ENCODE measurements at regions not wholly inside any gene's neighbourhood (a gene's known extent, or its start where the extent isn't known, plus 50 kb on each side); places are given as distances from the start of the nearest gene placed in this dataset.
"Not testable (repeated sequence)": the region's sequence is repeated elsewhere in the genome, so short reads cannot be mapped to it uniquely, and the experiment has no call there.

GRCh38 chr7:50856806-50857205, 74.1 kb upstream of the GRB10 start:
- ATAC-seq, result no peak
- no peak overlapping the region for H3K27ac Mint-ChIP-seq
- DNase-seq (ENCODE audit: low spot score), result no peak
- H3K9me3 Mint-ChIP-seq, result no peaks in the 10 kb centered on the region
- no peaks in the 10 kb centered on the region for H3K36me3 Mint-ChIP-seq
- no peaks in the 10 kb centered on the region for H3K4me1 Mint-ChIP-seq (ENCODE audit: low read depth in 2 of 2)
- H3K4me3 Mint-ChIP-seq, result no peak overlapping the region
- peaks cover 0 to 2% of the 10 kb centered on the region in 2 donors for H3K27me3 Mint-ChIP-seq

GRCh38 chr7:50856231-50856630, 73.5 kb upstream of the GRB10 start:
- H3K36me3 Mint-ChIP-seq, result no peaks in the 10 kb centered on the region

GRCh38 chr7:50855526-50855925, 72.8 kb upstream of the GRB10 start:
- Mint-ChIP-seq H3K4me3 (no peak overlapping the region), H3K9me3 (no peaks in the 10 kb centered on the region), H3K27ac (no peak overlapping the region), H3K27me3 (peaks cover 0 to under 1% of the 10 kb centered on the region in 2 donors), H3K36me3 (no peaks in the 10 kb centered on the region), H3K4me1 (ENCODE audit: low read depth in 2 of 2) (no peaks in the 10 kb centered on the region)
- ATAC-seq (no peak), DNase-seq (ENCODE audit: low spot score) (no peak)

More at GRCh38 chr7:50856231-50856630, 73.5 kb upstream of the GRB10 start:
- no peak for ATAC-seq
- no peaks in the 10 kb centered on the region for H3K4me1 Mint-ChIP-seq (ENCODE audit: low read depth in 2 of 2)
- no peak overlapping the region for H3K27ac Mint-ChIP-seq
- DNase-seq (ENCODE audit: low spot score), result no peak
- H3K9me3 Mint-ChIP-seq, result no peaks in the 10 kb centered on the region
- no peak overlapping the region for H3K4me3 Mint-ChIP-seq
- peaks cover 0 to 2% of the 10 kb centered on the region in 2 donors for H3K27me3 Mint-ChIP-seq

GRCh38 chr7:50854831-50855230, 72.1 kb upstream of the GRB10 start:
- DNase-seq (ENCODE audit: low spot score) (no peak), ATAC-seq (no peak)
- no peaks in the 10 kb centered on the region for H3K9me3 Mint-ChIP-seq
- no peak overlapping the region for H3K27ac Mint-ChIP-seq
- no peaks in the 10 kb centered on the region for H3K4me1 Mint-ChIP-seq (ENCODE audit: low read depth in 2 of 2)
- H3K36me3 Mint-ChIP-seq, result no peaks in the 10 kb centered on the region
- H3K27me3 Mint-ChIP-seq, result peaks cover 4 to 5% of the 10 kb centered on the region in 2 donors
- H3K4me3 Mint-ChIP-seq, result no peak overlapping the region

GRCh38 chr7:50854247-50854646, 71.6 kb upstream of the GRB10 start:
- Mint-ChIP-seq H3K4me3 (no peak overlapping the region), H3K27ac (no peak overlapping the region), H3K9me3 (no peaks in the 10 kb centered on the region), H3K27me3 (peaks cover 10% of the 10 kb centered on the region in 2 donors), H3K4me1 (ENCODE audit: low read depth in 2 of 2) (no peaks in the 10 kb centered on the region), H3K36me3 (no peaks in the 10 kb centered on the region)
- DNase-seq (ENCODE audit: low spot score) (no peak), ATAC-seq (peak in 1 of 2 donors; percentile 6)

- no peak for DNase-seq (ENCODE audit: low spot score)
- Mint-ChIP-seq H3K9me3 (no peaks in the 10 kb centered on the region), H3K36me3 (no peaks in the 10 kb centered on the region), H3K27ac (no peak overlapping the region), H3K27me3 (peaks cover 10% of the 10 kb centered on the region in 2 donors), H3K4me1 (ENCODE audit: low read depth in 2 of 2) (no peaks in the 10 kb centered on the region), H3K4me3 (no peak overlapping the region)
- ATAC-seq, result no peak
Observed at GRCh38 chr7:50853311-50853710, 70.6 kb upstream of the GRB10 start.

GRCh38 chr7:50852901-50853300, 70.2 kb upstream of the GRB10 start:
- Mint-ChIP-seq H3K4me1 (ENCODE audit: low read depth in 2 of 2) (no peaks in the 10 kb centered on the region), H3K36me3 (no peaks in the 10 kb centered on the region), H3K4me3 (no peak overlapping the region), H3K27ac (no peak overlapping the region), H3K27me3 (peaks cover 10% of the 10 kb centered on the region in 2 donors), H3K9me3 (no peaks in the 10 kb centered on the region)
- ATAC-seq (no peak), DNase-seq (ENCODE audit: low spot score) (no peak)

- H3K36me3 Mint-ChIP-seq, result no peaks in the 10 kb centered on the region
- DNase-seq (ENCODE audit: low spot score), result no peak
- no peaks in the 10 kb centered on the region for H3K4me1 Mint-ChIP-seq (ENCODE audit: low read depth in 2 of 2)
- no peak overlapping the region for H3K4me3 Mint-ChIP-seq
- H3K9me3 Mint-ChIP-seq, result no peaks in the 10 kb centered on the region
- H3K27me3 Mint-ChIP-seq, result peaks cover 10% of the 10 kb centered on the region in 2 donors
- H3K27ac Mint-ChIP-seq, result no peak overlapping the region
- ATAC-seq, result no peak
Observed at GRCh38 chr7:50851891-50852290, 69.2 kb upstream of the GRB10 start.

- H3K4me1 Mint-ChIP-seq (ENCODE audit: low read depth in 2 of 2), result no peaks in the 10 kb centered on the region
- ATAC-seq (no peak), DNase-seq (ENCODE audit: low spot score) (no peak)
- H3K9me3 Mint-ChIP-seq, result no peaks in the 10 kb centered on the region
- peaks cover 10% of the 10 kb centered on the region in 2 donors for H3K27me3 Mint-ChIP-seq
- H3K36me3 Mint-ChIP-seq, result no peaks in the 10 kb centered on the region
- no peak overlapping the region for H3K4me3 Mint-ChIP-seq
- H3K27ac Mint-ChIP-seq, result no peak overlapping the region
Observed at GRCh38 chr7:50851451-50851850, 68.8 kb upstream of the GRB10 start.

GRCh38 chr7:50849991-50850390, 67.3 kb upstream of the GRB10 start:
- DNase-seq (ENCODE audit: low spot score), result no peak
- no peaks in the 10 kb centered on the region for H3K9me3 Mint-ChIP-seq
- no peaks in the 10 kb centered on the region for H3K4me1 Mint-ChIP-seq (ENCODE audit: low read depth in 2 of 2)
- no peak overlapping the region for H3K4me3 Mint-ChIP-seq
- H3K27ac Mint-ChIP-seq, result no peak overlapping the region
- no peaks in the 10 kb centered on the region for H3K36me3 Mint-ChIP-seq
- H3K27me3 Mint-ChIP-seq, result peaks cover 10% of the 10 kb centered on the region in 2 donors
- ATAC-seq, result peak in 1 of 2 donors; percentile 25

GRCh38 chr7:50848203-50848602, 65.5 kb upstream of the GRB10 start:
- no peak for ATAC-seq
- no peaks in the 10 kb centered on the region for H3K36me3 Mint-ChIP-seq
- H3K4me3 Mint-ChIP-seq, result no peak overlapping the region
- no peak for DNase-seq (ENCODE audit: low spot score)
- H3K27ac Mint-ChIP-seq, result no peak overlapping the region
- no peaks in the 10 kb centered on the region for H3K9me3 Mint-ChIP-seq
- H3K27me3 Mint-ChIP-seq, result peaks cover 10% of the 10 kb centered on the region in 2 donors
- no peaks in the 10 kb centered on the region for H3K4me1 Mint-ChIP-seq (ENCODE audit: low read depth in 2 of 2)

GRCh38 chr7:50844861-50845260, 62.2 kb upstream of the GRB10 start:
- not testable (repeated sequence) for H3K4me1 Mint-ChIP-seq (ENCODE audit: low read depth in 2 of 2); ATAC-seq; H3K4me3 Mint-ChIP-seq; DNase-seq (ENCODE audit: low spot score); H3K36me3 Mint-ChIP-seq; H3K27ac Mint-ChIP-seq; H3K9me3 Mint-ChIP-seq
- peaks cover 12 to 17% of the 10 kb centered on the region in 2 donors for H3K27me3 Mint-ChIP-seq

- no peak overlapping the region for H3K27ac Mint-ChIP-seq
- DNase-seq (ENCODE audit: low spot score) (no peak), ATAC-seq (no peak)
- H3K36me3 Mint-ChIP-seq, result no peaks in the 10 kb centered on the region
- H3K27me3 Mint-ChIP-seq, result peaks cover 19 to 28% of the 10 kb centered on the region in 2 donors
- no peaks in the 10 kb centered on the region for H3K4me1 Mint-ChIP-seq (ENCODE audit: low read depth in 2 of 2)
- H3K9me3 Mint-ChIP-seq, result no peaks in the 10 kb centered on the region
- H3K4me3 Mint-ChIP-seq, result no peak overlapping the region
Observed at GRCh38 chr7:50842041-50842440, 59.3 kb upstream of the GRB10 start.

GRCh38 chr7:50838675-50839377, 56.1 kb upstream of the GRB10 start:
- no peaks in the 10 kb centered on the region for H3K9me3 Mint-ChIP-seq
- H3K4me3 Mint-ChIP-seq, result no peak overlapping the region
- no peaks in the 10 kb centered on the region for H3K4me1 Mint-ChIP-seq (ENCODE audit: low read depth in 2 of 2)
- no peak for DNase-seq (ENCODE audit: low spot score)
- no peaks in the 10 kb centered on the region for H3K36me3 Mint-ChIP-seq
- no peak for ATAC-seq
- no peak overlapping the region for H3K27ac Mint-ChIP-seq
- H3K27me3 Mint-ChIP-seq, result peaks cover 33 to 45% of the 10 kb centered on the region in 2 donors

- ATAC-seq (no peak), DNase-seq (ENCODE audit: low spot score) (no peak)
- H3K27ac Mint-ChIP-seq, result no peak overlapping the region
- H3K9me3 Mint-ChIP-seq, result no peaks in the 10 kb centered on the region
- peaks cover 39 to 54% of the 10 kb centered on the region in 2 donors for H3K27me3 Mint-ChIP-seq
- H3K36me3 Mint-ChIP-seq, result no peaks in the 10 kb centered on the region
- H3K4me3 Mint-ChIP-seq, result no peak overlapping the region
- peaks cover 3 to 5% of the 10 kb centered on the region in 2 donors for H3K4me1 Mint-ChIP-seq (ENCODE audit: low read depth in 2 of 2)
Observed at GRCh38 chr7:50837965-50838364, 55.3 kb upstream of the GRB10 start.
